RWPE1 (cell line): ENCODE measurements at regions not wholly inside any gene's neighbourhood (a gene's known extent, or its start where the extent isn't known, plus 50 kb on each side); places are given as distances from the start of the nearest gene placed in this dataset.

Experiments
- CTCF ChIA-PET: fragments of 350-600 bp; sonication (Branson Sonifier 250); formaldehyde crosslinking; extraction: SDS; loops from one replicate; lab custom pipeline; 2021; lab: Yijun Ruan, JAX
- POLR2A ChIA-PET: fragments of 400-600 bp; formaldehyde crosslinking; extraction: SDS; loops from one replicate; lab custom pipeline; 2020; ENCODE audit warnings: antibody characterized with exemption; ENCODE audit not compliant: low non-redundant PET; lab: Yijun Ruan, JAX
- DNase-seq: peaks from one replicate; pipeline ENCODE4 v3.0.0; 2012; ENCODE audit warnings: low spot score
- H3K27ac ChIP-seq: fragments of 450-650 bp; 2 replicates; pipeline ENCODE4 v1.5.1; 2017
- TF ChIP-seq, protein P1 (sequence below): fragments of 450-650 bp; conservative IDR thresholded peaks from 2 replicates; pipeline ENCODE4 v1.5.1; 2017; ENCODE audit warnings: low read depth, mild to moderate bottlenecking

DNA sequence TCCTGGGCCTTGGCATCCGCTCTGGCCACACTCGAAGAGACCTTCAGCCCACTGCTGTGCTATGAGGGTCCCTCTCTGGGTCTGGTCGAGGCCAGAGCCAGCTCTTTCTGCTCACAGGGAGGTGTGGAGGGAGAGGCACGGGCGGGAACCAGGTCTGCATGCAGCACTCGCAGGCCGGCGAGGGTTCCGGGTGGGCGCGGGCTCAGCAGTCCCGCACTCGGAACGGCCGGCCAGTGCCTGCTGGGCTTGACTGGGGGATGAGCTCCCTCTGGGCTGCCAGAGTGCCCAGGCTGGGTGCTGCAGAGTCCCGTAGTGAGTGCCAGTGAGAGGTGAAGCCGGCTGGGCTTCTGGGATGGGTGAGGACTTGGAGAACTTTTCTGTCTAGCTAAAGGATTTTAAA, 882.7 kb downstream of the XPNPEP1 start:
- TF ChIP-seq, protein P1, sequence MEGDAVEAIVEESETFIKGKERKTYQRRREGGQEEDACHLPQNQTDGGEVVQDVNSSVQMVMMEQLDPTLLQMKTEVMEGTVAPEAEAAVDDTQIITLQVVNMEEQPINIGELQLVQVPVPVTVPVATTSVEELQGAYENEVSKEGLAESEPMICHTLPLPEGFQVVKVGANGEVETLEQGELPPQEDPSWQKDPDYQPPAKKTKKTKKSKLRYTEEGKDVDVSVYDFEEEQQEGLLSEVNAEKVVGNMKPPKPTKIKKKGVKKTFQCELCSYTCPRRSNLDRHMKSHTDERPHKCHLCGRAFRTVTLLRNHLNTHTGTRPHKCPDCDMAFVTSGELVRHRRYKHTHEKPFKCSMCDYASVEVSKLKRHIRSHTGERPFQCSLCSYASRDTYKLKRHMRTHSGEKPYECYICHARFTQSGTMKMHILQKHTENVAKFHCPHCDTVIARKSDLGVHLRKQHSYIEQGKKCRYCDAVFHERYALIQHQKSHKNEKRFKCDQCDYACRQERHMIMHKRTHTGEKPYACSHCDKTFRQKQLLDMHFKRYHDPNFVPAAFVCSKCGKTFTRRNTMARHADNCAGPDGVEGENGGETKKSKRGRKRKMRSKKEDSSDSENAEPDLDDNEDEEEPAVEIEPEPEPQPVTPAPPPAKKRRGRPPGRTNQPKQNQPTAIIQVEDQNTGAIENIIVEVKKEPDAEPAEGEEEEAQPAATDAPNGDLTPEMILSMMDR = no peak
- CTCF ChIA-PET = no interaction called here
- POLR2A ChIA-PET = no interaction called here
- H3K27ac ChIP-seq = no peak overlapping the region
- DNase-seq = no peak

DNA sequence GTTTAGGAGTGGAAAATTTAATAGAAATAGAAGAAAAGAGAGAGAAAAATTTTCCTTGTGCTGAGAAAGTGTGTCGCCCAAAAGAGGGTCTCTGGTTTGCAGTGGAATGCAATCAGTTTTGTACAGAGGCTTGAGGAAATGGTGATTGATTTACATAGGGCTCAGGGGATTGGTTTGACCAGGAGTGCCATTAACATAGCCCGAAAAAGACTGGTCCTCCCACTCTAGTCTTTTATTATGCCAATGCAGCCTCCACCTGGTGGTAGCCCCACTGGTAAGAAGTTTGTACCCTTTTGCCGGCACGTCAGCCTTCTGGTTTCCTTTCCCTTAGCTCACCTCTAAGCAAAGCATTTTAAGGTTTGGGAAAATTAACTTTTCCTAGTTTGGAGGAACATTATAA, 885.3 kb downstream of the XPNPEP1 start:
- CTCF ChIA-PET = no interaction called here
- POLR2A ChIA-PET = no interaction called here
- TF ChIP-seq, protein P1 = no peak
- H3K27ac ChIP-seq = no peak overlapping the region
- DNase-seq = no peak

DNA sequence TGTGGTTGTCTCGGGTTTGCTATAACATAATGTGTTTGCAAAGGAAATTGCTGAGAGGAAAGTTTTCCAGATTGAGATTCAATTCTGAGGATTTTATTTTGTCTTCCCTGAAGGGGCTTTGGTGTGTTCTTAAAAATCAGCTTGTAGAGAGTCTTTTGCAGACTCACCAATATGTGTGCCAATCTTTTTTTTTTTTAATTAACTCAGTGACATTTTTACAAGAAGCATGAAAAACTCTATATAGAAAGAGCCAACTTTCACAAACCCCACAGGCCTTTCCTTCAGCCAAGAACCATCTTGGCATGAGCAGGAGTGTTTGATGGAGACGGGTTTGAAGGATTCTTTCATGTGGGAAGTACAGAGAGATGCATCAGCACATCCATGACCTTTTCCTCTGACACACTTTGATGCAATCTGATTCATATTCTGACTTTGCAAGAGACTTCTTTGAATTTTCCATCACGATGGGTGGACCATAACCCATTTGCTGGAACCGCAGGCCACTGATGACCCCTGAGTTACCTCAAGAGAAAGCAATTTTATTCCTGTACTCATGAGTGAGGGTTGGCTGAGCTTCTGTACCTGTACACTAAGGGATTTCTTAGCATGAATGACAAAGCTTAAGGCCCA, 892.6 kb downstream of the XPNPEP1 start:
- no peak overlapping the region for H3K27ac ChIP-seq
- ChIA-PET POLR2A (no interaction called here), CTCF (no interaction called here)
- no peak for DNase-seq
- TF ChIP-seq, protein P1 = no peak

DNA sequence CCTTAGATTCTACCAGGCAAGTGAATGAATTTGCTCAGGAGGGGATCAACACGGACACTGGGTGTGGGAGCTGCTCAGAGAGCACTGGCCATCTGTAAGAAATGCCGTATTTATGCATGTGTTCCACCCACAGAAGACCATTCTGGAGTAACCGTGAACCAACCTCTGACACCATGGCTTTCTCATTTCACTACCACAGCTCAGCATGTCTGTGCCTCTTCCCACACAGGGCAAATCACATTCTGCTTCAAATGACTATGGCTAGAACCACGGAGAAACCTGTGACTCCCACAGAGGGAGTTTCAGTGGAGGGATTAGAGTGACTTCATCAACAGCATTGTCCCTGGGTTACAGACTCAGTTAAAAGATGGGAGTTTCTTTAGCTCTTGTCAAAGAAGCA, 893.4 kb downstream of the XPNPEP1 start:
- no peak for DNase-seq
- CTCF ChIA-PET = no interaction called here
- H3K27ac ChIP-seq = no peak overlapping the region
- POLR2A ChIA-PET = no interaction called here
- TF ChIP-seq, protein P1 = no peak

DNA sequence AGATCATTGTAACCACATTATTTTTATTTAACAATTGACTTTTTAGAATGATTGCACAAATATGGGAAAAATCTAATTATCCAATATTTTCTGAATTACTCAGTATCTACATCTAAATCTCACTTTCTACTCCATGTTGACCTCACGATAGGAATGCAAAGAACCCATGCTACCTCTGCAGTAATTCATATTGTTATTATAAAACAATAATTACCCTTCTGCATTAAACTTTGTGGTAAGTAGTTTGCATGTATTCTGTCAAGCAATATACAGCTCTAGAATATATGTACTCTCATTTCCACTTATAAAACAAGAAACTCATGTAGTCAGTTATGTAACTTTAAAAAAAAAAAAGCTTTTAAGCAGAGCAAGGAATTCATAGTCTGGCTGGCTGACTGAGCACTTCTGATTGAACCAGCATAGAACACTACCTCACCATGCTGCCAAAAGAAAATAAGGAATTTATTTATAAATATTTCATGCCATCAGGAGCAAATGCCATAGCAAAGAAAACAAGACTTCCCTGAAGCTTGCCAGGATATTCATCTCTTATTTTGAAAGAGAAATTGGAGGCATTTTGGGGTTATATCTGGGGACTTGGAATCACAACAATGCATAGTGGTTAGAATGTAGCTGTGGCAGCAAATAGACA, 895.7 kb downstream of the XPNPEP1 start:
- no peak overlapping the region for H3K27ac ChIP-seq
- ChIA-PET CTCF (no interaction called here), POLR2A (no interaction called here)
- DNase-seq = no peak
- TF ChIP-seq, protein P1 = no peak

DNA sequence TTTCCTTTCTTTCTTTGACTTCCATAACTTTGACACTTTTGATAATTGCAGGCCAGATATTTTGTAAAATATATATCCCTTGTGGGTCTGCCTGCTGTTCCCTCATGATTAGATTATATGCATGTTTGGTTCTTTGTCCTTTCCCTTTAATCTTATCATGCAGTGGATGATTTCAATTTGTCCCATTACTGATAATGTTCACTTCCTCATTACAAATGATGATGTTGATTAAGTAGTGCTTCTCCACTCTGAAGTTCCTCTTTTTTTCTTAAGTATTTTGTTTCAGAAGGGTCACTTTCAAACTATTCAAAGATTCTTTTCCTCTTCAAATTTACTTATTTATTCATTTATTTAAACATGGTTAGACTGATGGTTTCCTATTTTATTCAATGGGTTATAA, 898.1 kb downstream of the XPNPEP1 start:
- ChIA-PET CTCF (no interaction called here), POLR2A (no interaction called here)
- DNase-seq = no peak
- no peak overlapping the region for H3K27ac ChIP-seq
- TF ChIP-seq, protein P1 = no peak
